HG02798 (cell line): ENCODE measurements at regions not wholly inside any gene's neighbourhood (a gene's known extent, or its start where the extent isn't known, plus 50 kb on each side); places are given as distances from the start of the nearest gene placed in this dataset.
A peak's percentile ranks its signal among the peaks of the same experiment; 100 is the strongest.
"Not testable (repeated sequence)": the region's sequence is repeated elsewhere in the genome, so short reads cannot be mapped to it uniquely, and the experiment has no call there.

Experiments used
- ATAC-seq: cut with Tn5 transposase; IDR thresholded peaks from one replicate; pipeline ENCODE4 v1.9.1; 2021; ENCODE audit warnings: mild to moderate bottlenecking; ENCODE audit not compliant: unreplicated experiment, poor library complexity

- peak; percentile 45 for ATAC-seq
Measured at GRCh38 chr1:187985145-187985896, 1156.6 kb downstream of the PLA2G4A start.

DNA sequence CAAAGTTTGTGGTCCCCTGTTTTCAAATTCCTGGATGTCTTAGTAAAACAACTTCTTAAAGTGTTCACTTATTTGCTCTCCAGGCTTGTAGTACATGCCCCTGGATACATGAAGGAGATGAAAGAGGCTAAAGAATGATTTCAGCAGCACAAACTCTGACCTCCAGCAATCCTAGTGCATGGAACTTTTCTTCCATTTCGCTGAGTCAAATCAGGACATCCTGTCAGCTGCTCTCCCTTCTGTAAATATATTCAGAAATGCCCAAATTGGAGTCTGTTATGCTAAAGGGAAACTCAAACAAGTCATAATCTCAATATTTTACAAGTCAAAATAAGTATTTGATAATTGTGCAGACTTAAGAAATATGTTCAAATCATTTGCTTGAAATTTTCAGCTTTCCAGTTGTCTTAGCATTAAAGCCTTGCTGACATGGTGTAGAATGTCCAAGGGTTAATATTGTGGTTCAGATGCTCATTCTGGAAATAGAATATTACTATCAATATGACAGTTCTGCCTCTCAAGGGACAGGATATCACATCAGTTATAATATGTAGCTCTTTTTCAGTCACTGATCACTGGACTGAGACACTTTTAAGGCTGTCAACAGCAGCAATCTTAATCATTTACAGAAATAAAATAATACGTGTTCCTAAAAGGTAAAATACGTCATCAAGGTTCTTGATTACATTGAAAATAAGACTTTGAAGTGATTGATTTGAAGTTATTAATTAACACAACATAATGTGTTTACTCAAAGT lies 1157.3 kb downstream of the PLA2G4A start:
- ATAC-seq = peak; percentile 68

DNA sequence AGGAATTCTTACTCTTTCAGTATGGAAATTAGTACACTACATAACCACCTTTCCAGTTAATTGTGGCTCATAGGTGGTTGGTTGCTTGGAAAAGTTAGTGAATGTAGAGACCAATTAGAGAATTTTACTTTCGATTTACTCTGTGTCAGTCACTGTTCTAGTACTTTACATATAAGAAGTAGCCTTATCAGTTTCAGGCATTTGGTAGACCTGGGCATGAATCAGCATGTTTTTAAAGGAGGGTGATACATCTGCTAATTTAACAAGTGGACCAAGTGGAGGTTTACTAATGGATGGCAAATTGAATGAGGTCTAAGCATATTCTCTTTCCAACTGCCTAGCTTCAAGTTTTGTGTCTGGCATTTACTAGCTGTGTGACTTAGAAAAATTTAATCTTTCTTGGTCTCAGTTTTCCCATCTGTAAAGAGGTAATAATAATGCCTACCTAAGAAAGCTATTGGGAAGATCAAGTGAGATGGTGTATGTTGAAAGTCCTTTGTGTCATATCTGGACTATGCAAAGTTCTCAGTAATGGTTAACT lies 1158.6 kb downstream of the PLA2G4A start:
- ATAC-seq = peak; percentile 58

GRCh38 chr1:187991944-187992343 lies 1163.2 kb downstream of the PLA2G4A start:
- no peak for ATAC-seq

GRCh38 chr1:187996780-187997179 lies 1168.0 kb downstream of the PLA2G4A start:
- no peak for ATAC-seq

DNA sequence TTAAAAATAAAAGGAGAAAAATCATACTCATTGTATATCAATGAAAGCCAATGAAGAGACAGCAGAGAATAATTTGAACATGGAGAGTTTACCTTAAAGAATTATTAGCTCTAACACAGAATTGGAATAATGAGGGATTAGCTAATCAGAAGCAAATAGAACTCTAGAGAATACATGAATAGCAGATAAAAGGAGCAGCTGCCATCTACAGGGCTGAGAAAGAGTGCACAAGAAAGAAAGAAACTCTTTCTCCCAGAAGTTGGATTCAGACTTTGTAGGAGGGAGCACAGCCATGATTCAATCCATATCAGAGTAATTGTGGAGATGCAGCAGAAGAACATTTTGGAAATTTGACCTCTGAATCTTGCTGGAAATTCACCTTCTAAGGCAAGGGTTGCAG lies 1171.2 kb downstream of the PLA2G4A start:
- no peak for ATAC-seq

DNA sequence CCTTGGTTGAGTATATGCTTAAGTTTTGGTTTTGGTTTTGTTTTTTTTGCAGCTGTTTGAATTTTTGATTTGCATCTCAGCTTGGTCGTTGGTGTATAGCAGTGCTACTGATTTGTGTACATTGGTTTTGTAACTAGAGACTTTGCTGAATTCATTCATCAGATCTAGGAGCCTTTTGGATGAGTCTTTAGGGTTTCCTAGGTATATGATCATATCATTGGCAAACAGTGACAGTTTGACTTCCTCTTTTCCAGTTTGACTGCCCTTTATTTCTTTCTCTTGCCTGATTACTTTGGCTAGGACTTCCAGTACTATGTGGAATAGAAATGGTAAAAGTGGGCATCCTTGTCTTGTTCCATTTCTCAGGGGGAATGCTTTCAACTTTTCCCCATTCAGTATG lies 1174.9 kb downstream of the PLA2G4A start:
- not testable (repeated sequence) for ATAC-seq

- ATAC-seq = no peak
Measured at GRCh38 chr1:188004849-188005248, 1176.1 kb downstream of the PLA2G4A start.

- no peak for ATAC-seq
Measured at GRCh38 chr1:188006354-188006753, 1177.6 kb downstream of the PLA2G4A start.

GRCh38 chr1:188013222-188013849 lies 1184.6 kb downstream of the PLA2G4A start:
- not testable (repeated sequence) for ATAC-seq

- ATAC-seq = no peak
Measured at GRCh38 chr1:188017921-188018320, 1189.2 kb downstream of the PLA2G4A start.

GRCh38 chr1:188022661-188023060 lies 1193.9 kb downstream of the PLA2G4A start:
- no peak for ATAC-seq

DNA sequence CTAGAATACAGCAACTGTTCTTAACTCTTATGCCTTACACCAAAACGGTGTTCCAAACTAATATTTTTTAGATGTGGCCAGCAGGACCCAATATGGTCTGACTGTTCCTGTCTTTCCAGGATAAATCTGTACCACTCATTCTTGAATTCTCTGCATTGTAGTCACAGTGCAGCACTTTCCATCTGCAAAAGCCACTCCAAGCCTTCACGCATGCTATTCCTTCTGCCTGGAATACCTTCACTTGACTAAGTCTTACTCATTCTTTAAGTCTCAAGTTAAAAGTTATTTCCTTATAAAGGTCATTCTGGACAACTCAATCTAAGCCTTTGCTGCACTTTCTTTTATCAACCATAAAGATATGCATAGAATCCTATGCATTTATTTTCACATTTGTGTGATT lies 1194.5 kb downstream of the PLA2G4A start:
- no peak for ATAC-seq

- peak; percentile 90 for ATAC-seq
Measured at GRCh38 chr1:188027613-188028012, 1198.9 kb downstream of the PLA2G4A start.

- not testable (repeated sequence) for ATAC-seq
Measured at GRCh38 chr1:188037572-188037971, 1208.8 kb downstream of the PLA2G4A start.

GRCh38 chr1:188043536-188044245 lies 1214.9 kb downstream of the PLA2G4A start:
- ATAC-seq = no peak

GRCh38 chr1:188050250-188050649 lies 1221.5 kb downstream of the PLA2G4A start:
- ATAC-seq = no peak

- ATAC-seq = no peak
Measured at GRCh38 chr1:188056011-188056410, 1227.3 kb downstream of the PLA2G4A start.

GRCh38 chr1:188058801-188059200 lies 1230.1 kb downstream of the PLA2G4A start:
- ATAC-seq = no peak

DNA sequence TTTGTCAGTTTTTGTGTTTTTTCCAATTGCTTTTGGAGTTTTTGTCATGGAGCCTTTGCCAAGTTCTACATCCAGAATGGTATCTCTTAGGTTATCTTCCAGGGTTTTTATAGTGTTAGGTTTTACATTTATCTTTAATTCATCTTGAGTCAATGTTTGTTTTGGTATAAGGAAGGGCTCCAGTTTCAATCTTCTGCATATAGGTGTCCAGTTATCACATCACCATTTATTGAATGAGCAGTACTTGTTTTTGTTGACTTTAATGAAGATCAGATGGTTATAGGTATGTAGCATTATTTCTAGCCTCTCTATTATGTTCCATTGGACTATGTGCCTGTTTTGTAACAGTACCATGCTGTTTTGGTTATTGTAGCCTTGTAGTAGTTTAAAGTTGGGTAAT lies 1233.1 kb downstream of the PLA2G4A start:
- ATAC-seq = no peak
